GM23248 (cell line): ENCODE measurements at regions not wholly inside any gene's neighbourhood (a gene's known extent, or its start where the extent isn't known, plus 50 kb on each side); places are given as distances from the start of the nearest gene placed in this dataset.

Experiments
- EZH2 ChIP-seq: fragments of 200-600 bp; sonication (generic); IDR thresholded peaks from 2 replicates; pipeline ENCODE4 v1.6.1; 2018; ENCODE audit warnings: antibody characterized with exemption, mild to moderate bottlenecking; ENCODE audit not compliant: insufficient read depth, poor library complexity, severe bottlenecking
- EZH2phosphoT487 ChIP-seq: fragments of 200-600 bp; sonication (generic); IDR thresholded peaks from 2 replicates; pipeline ENCODE4 v1.6.1; 2018; ENCODE audit warnings: antibody characterized with exemption, moderate library complexity, mild to moderate bottlenecking, low read depth; ENCODE audit not compliant: insufficient read depth

- no peak for TF ChIP-seq EZH2
- TF ChIP-seq EZH2phosphoT487, result no peak
Observed at GRCh38 chr6:93498713-93499112, 79.4 kb upstream of the EPHA7 start.
